HG02981 (cell line): ENCODE measurements at regions not wholly inside any gene's neighbourhood (a gene's known extent, or its start where the extent isn't known, plus 50 kb on each side); places are given as distances from the start of the nearest gene placed in this dataset.

Experiments used
- ATAC-seq: cut with Tn5 transposase; IDR thresholded peaks from one replicate; pipeline ENCODE4 v1.9.1; 2021; ENCODE audit warnings: mild to moderate bottlenecking, moderate library complexity; ENCODE audit not compliant: unreplicated experiment

DNA sequence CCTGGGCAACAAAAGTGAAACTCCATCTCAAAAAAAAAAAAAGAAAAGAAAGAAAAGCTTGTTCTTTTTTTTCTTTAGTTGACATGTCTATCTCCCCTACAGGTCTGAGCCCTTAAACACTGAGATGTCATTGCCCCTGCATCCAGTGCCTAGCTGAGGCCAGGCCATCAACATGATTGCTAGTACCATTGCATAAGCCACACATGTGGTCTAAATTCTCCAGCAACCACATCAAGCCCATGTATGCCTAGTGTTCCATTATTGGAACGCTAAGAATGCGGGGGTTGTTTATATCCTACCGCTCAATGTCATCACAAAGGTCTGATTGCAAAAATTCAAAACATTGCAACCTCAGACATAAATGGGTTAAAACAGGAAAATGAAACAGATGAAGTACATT is 62.7 kb downstream of the NPTX2 start:
- ATAC-seq, result no peak

GRCh38 chr7:98681511-98681910 is 64.4 kb downstream of the NPTX2 start:
- no peak for ATAC-seq

DNA sequence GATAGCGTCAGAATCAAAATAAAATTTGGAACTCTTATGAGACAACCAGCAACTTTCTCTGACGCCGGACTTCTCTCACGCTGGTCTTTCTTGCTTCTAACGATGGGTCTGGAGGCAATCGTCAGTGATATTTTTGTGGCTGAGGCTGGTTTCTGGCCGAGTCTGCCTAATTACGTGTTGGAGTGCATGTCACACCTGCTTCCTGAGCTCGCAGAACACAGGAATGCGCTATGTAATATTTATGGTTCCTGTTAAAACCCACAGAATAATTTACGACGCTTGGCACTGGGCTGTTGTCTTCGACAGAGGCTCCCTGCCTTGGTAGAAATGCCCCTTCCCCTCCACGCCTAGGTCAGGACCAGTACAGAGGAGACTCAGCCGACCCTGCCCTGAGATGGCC is 64.9 kb downstream of the NPTX2 start:
- ATAC-seq, result no peak

DNA sequence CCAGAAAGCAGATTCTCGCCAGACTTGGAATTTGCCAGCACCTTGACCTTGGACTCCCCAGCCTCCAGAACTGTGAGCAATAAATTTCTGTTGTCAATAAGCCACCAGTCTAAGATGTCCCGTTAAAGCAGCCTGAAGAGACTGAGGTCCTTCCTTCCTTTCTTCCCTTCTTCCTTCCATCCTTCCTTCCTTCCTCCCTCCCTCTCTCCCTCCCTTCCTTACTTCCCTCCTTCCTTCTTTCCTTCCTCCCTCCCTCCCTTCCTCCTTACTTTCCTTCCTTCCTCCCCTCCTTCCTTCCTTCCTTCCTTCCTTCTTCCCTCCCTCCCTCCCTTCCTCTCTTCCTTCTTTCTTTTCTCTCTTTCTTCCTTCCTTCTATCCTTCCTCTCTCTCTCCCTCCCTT is 66.4 kb downstream of the NPTX2 start:
- ATAC-seq, result no peak

- no peak for ATAC-seq
Measured at GRCh38 chr7:98685541-98685940, 68.5 kb downstream of the NPTX2 start.

DNA sequence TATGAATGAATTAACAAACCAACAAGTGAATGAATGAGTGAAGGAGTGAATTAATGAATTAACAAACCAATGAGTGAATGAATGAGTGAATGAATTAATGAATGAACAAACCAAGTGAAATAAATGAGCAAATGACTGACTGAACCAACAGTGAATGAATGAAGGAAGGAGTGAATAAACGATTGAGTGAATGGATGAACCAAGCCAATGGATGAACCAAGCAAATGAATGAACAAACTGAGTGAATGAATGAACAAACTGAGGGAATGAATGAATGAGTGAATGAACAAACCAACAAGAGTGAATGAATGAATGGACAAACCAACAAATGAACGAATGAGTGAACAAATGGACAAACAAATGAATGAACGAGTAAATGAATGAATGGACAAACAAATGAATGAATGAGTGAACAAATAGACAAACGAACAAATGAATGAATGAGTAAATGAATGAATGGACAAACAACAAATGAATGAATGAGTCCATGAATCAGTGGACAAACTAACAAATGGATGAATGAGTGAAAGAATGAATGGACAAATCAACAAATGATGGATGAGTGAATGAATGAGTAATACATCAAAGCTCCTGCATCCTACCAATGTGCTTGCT is 69.5 kb downstream of the NPTX2 start:
- no peak for ATAC-seq

- no peak for ATAC-seq
Measured at GRCh38 chr7:98687111-98687751, 70.1 kb downstream of the NPTX2 start.

GRCh38 chr7:98691619-98692018 is 74.5 kb downstream of the NPTX2 start:
- no peak for ATAC-seq

DNA sequence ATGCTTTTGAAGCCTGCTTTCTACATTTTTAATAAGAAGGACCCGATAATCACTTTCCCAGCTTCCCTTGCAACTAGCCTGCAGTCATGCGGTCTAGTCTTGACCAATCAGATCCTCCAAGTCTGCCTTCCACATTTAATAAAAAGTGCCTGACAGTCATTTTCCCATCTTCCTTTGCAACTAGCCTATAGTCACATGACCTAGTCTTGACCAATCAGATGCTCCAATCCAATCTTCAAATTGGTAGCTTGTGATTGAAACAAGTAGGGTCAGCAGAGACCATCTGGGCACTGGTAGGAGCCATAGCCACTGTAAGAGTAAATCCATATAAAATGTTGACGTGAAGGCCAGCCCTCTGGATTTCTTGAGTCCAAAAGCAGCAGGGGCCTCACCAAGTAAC is 80.0 kb downstream of the NPTX2 start:
- no peak for ATAC-seq

DNA sequence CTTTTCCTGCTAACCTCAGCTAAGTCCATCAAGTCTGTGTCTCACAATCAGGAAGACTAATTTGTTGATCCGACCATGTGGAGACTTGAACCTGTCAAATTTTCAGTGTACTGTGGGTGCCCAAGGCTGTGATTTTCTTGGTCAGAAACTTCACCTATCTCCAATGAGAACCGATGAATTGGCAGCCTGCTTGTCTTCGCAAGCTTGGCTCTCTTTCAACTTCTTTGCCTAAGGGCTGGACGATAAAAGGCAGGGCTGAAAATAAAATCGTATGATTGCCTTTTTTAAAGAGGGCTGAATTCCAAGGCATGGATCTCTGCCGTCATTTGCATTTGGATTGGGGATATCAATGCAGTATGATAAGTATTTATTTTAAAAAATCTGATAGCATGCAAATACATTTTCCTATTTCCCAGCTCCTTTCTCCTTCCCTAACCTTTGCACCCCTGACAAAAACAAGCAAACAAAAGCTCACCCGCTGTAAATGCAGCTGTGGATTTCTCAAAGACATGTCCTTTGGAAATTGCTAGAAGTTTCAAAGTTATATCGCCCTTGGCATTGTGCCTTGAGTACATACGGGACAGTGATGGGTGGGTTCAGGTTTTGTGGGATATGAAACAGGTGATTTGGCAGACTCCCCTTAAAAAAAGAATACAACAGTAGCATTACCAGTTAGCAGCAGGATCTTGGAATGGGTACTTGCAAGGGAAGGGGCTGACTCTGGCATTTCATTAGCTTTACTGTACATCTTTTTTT is 80.6 kb downstream of the NPTX2 start:
- ATAC-seq, result no peak

DNA sequence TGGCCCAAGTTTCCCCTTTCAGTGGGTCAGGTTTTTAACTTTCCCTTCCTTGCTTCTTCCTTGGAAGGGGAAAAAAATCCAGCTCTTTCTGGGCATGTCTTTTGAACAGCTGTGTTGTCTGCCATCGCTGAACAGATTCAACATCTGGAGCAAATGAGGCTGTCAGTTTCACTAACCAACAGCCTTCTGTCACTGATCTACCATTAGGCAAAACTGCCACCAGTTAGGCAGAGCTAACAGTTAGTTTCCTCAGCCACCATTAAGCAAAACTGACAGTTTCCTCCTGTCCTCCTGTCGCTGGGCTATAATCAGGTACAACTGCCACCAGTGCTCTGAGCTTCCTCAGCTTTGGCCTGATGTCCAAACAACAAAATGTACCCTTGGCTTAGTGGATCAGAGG is 81.9 kb downstream of the NPTX2 start:
- ATAC-seq, result no peak

- no peak for ATAC-seq
Measured at GRCh38 chr7:98700533-98700932, 83.4 kb downstream of the NPTX2 start.

- ATAC-seq, result no peak
Measured at GRCh38 chr7:98701372-98701771, 84.3 kb downstream of the NPTX2 start.

DNA sequence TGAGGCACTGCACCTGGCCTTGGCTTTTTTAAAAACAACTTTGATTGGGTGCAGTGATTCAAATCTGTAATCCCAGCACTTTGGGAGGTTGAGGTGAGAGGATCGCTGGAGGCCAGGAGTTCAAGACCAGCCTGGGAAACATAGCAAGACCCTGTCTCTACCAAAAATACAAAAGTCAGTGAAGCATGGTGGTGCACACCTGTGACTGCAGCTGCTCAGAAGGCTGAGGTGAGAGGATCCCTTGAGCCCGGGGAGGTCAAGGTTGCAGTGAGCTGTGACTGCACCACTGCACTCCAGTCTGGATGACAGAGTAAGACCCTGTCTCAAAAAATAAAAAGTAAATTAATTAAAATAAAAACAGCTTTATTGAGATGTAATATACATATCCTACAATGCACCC is 84.9 kb downstream of the NPTX2 start:
- no peak for ATAC-seq

GRCh38 chr7:98703916-98704315 is 86.8 kb downstream of the NPTX2 start:
- no peak for ATAC-seq

DNA sequence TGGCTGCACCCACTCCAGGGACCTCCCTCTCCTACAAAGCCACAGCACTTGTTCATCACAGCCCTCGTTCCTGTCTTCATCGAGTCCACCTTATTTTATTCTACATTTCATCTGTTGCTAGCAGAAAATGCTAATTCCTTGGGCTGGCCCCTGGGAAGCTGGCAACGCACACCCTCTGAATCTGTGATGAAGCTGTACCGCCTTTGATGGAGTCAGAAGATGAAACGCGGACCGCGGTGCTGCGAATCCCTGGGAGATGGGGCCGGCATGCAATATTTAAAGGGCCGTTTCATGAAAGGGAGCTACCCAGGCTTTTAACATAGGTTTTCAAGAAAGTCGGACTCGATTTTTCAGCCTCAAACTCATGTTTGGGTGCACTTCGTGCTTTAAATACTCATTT is 88.5 kb downstream of the NPTX2 start:
- no peak for ATAC-seq

- no peak for ATAC-seq
Measured at GRCh38 chr7:98707076-98707475, 90.0 kb downstream of the NPTX2 start.

GRCh38 chr7:98711945-98712344 is 94.9 kb downstream of the NPTX2 start:
- no peak for ATAC-seq

DNA sequence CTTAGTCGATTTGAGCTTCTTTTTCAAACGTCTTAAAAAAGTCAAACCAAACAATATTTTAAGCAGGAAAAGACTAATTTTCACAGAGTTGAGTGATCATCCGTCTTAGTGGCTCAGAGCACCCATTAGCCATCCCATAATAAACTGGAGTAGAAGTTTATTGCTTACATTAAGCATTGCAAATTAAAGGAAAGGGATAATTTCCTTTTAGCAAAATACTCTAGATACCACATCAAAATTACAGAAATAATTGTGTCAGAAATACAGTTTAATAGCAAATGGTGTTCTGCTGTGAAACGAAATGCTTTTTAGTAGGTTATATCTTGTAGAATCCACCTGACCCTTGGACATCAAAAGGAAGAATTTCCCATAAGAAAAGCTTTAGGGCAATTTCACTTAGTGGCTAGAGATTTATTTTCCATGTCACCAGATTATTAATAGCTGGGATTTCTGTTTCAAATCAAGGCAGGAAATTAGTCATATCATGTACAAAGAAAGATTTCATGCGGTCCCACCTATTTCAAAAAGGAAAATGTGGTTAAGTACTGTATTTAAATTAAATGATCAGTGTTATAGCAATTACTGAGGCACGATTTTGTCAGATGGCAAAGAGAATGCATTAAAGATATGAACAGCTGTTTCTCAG is 96.2 kb downstream of the NPTX2 start:
- no peak for ATAC-seq

DNA sequence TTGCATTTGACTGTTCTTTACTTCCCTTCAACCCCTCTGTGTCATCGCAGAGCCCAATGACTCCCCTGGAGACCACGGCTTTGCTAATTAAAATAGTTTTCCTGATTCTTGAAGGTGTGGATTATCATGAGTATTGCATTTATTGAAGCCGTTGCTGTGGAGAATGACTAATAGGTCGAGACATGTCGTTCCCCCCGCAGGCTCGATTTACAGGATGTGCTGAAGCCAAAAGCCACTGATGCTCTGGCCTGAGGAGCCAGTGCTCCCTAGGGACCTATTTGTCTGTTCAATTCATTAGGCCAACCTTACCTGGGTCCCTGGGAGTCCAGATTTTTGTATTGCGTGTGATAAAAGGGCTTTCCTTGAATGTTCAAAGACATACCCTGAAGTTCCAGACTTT is 102.3 kb downstream of the NPTX2 start:
- no peak for ATAC-seq

GRCh38 chr7:98722402-98722801 is 105.3 kb downstream of the NPTX2 start:
- no peak for ATAC-seq

GRCh38 chr7:98724591-98724990 is 107.5 kb downstream of the NPTX2 start:
- ATAC-seq, result no peak
